CD4-positive, alpha-beta T cell treated with Interleukin-10 for 1 hour (primary cell): ENCODE measurements at regions not wholly inside any gene's neighbourhood (a gene's known extent, or its start where the extent isn't known, plus 50 kb on each side); places are given as distances from the start of the nearest gene placed in this dataset.

Experiments used
- DNase-seq: peaks from one replicate; pipeline ENCODE4 v3.0.0-alpha.2; 2020

- no peak for DNase-seq
Observed at GRCh38 chr4:173919196-173919595, 364.3 kb downstream of the FBXO8 start.

DNA sequence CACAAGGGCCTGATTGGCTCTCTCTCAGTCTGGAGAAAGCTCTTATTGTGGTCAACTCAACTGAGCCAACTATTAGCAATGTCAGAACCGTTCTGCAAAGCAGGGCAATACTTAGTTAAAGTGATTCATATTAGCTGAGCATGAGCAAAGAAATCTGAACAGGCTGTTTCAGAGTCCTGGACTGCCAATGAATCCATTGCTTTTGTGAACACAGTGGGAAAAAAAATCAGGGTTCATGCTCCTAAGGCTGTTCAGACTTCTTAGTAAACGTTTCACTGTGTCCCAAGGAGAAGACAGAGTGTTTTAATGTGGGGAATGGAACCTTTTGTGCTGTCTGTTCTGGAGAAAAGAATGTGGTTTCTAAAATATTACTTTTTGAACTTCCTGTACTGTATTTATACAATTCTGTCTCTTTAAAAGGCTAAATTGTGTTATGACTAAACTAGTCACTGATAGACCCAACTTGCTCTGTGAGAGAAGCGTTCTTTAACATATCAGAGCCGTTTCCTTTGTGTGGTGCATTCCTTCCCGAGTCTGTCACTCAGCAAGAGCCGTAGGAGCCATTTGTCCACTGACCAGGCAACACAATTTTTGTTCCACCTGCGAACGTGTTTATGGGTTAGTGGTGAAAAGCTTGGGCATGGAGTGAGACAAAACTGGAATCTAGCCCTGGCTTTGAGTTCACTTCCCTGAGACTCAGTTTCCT, 366.1 kb downstream of the FBXO8 start:
- DNase-seq = no peak

- no peak for DNase-seq
Observed at GRCh38 chr4:173913496-173913895, 370.0 kb downstream of the FBXO8 start.

DNA sequence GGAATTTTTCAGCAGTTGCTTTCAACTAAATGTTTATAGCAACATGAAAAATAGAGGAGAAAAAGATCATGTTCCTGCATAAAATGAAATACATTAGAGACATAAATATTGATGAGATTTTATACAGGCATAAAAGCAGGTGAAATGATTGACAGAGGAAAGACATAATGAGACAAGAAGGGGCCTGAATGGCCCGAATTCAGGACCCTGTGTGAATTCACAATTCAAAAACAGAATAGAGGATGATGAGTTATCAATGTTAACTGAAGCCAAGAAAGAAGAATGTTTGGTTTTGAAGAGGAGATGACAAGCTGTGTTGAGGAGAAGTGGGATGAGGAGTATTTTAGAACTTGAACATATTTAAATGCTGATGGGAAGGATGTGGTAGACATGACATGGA, 371.1 kb downstream of the FBXO8 start:
- no peak for DNase-seq

GRCh38 chr4:173910891-173911290, 372.6 kb downstream of the FBXO8 start:
- no peak for DNase-seq

GRCh38 chr4:173909294-173909693, 374.2 kb downstream of the FBXO8 start:
- DNase-seq = no peak

GRCh38 chr4:173899813-173900212, 369.8 kb upstream of the HAND2 start:
- DNase-seq = no peak

DNA sequence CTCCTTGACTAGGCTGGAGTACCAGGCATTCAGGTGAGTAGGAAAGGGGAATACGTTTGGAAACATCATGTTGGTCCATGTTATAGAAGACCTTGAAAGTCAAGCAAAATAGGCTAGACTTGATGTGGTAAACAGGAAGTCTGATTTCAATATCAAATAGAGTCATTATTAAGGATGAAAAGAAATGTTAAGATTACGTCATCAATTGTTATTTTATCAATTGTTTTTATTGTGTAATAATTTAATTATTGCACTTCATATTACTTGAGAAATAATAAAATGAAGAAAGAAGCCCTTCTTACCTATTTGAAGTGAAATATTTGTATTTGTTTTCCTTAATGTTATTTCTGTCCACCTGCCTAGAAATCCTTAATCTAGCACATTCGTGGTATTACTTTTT, 361.0 kb upstream of the HAND2 start:
- DNase-seq = no peak

GRCh38 chr4:173883821-173884220, 353.8 kb upstream of the HAND2 start:
- no peak for DNase-seq

DNA sequence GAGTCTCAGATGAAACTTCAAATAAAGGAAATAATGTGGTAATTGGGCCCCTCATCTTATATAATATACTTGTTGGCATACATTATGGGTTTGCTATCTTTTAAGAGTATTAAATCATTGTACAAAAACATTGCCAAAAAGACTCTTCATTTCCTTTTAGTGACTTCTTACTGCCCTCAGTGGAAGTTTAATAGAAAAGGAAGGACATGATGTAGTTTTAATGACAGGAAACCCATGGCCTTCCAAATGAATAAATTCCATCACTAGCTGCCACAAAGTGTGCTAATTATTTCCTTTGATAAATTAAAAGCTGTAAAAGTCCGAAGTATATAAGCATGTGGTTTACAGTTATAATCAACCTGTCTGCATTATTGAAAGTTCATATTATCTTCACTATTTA, 350.9 kb upstream of the HAND2 start:
- DNase-seq = no peak

DNA sequence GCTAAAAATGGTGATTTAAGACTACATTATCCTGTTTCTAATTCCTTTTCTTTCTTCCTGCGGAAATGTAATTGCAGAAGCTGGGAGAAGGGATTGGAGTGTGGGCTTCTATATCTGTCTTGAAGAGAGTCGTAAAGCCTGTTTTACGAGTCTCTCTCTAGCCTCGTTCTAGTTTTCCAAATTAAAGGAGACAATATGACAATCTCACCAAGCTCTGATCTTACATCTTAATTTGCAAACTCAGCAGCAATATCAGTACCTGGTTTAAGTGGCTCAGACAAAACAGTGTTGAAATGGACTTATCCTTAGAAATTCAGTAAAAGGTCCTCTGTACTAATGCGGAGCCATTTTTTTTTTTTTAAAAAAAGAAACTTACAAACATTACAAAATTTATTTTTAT, 349.5 kb upstream of the HAND2 start:
- no peak for DNase-seq

DNA sequence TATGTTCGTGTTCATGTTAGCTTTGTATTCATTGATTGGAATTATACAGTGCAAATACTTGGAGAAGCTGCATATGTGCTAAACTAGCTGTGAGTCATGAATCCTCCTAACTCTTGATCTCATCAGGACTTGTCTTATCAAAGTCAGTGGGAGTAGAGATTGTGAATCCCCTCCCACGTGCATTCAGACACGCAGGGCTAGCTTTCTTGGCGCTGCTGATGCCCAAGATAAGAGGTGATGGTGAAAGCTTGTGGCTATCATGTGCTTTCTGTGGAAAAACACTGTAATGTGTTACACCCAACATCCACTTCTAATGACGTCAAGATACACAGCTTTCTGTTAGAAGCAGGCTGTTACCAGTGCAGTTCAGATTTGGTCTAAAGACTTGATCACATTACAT, 348.7 kb upstream of the HAND2 start:
- DNase-seq = no peak

GRCh38 chr4:173871643-173872042, 341.6 kb upstream of the HAND2 start:
- DNase-seq = no peak

- no peak for DNase-seq
Observed at GRCh38 chr4:173866322-173867026, 336.4 kb upstream of the HAND2 start.

DNA sequence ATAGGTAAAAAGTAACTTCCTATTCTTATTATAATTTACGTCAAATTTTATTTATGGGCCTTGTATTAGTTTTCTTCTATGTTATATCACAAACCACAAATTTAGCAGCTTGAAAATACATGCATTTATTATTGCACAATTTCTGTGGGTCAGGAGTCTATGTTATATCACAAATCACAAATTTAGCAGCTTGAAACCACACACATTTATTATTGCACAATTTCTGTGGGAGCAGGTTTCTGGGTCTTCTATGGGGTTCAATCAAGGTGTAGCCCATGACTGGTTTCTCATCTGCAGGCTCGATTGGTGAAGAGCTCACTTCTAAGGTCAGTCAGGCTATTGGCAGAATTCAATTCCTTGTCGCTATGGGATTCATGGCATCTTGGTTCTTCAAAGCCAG, 332.7 kb upstream of the HAND2 start:
- DNase-seq = no peak

GRCh38 chr4:173860094-173860493, 330.1 kb upstream of the HAND2 start:
- no peak for DNase-seq

GRCh38 chr4:173859091-173859713, 329.2 kb upstream of the HAND2 start:
- no peak for DNase-seq

- DNase-seq = no peak
Observed at GRCh38 chr4:173858471-173858870, 328.4 kb upstream of the HAND2 start.

- no peak for DNase-seq
Observed at GRCh38 chr4:173857828-173858227, 327.8 kb upstream of the HAND2 start.

GRCh38 chr4:173855015-173855414, 325.0 kb upstream of the HAND2 start:
- no peak for DNase-seq

DNA sequence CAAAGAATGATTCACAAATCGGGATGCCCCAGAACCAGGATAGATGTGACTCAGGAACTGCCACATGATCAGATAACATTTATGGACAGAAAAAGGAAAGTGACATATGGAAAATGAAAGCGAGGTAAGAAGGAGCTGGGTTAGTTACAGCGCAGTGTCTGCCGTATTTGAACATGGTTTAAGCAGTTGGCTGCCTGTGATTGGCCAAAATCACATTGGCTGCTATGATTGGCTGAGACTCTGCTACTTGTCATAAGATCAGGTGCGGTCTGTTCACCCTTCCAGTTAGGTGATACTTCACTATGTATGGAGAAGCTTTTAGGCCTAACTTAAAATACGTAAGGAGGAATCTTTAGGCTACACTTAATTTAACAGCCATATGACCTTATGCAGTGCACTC, 322.7 kb upstream of the HAND2 start:
- DNase-seq = no peak

DNA sequence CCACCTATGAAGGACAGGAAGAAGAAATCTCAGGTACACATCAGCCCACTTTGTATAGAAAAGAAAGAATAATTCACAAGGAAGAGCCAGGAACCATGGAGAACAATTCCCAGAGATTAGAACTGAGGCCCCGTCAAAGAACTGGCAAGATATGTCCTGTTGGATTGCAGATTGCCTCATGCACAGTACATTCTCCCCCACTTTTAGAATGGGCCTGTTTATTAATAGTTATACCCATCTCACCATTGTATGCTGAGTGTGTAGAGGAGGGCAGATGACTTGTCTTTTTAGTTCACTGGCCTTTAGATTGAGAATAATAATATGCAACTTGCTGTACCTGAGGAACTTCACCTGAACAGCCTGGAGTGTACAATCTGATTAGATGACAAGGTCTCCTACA, 315.6 kb upstream of the HAND2 start:
- DNase-seq = no peak

DNA sequence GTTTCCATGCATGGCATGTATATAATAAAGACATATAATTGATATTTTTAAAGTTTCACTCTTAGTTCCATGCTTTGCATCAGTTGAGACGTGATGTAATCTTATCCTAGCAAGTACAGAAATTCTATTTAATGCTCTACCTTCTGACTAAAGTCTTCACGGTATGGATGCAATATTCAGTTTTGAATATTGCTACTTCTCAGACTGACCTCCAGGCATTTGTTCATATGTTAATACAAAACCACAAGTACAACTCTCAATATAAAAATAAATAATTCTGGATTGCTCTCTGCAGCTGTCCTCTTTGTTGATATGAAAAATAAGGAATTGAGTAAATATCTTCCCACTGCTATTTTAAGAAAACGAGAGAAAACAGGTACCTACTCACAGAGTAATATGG, 309.8 kb upstream of the HAND2 start:
- no peak for DNase-seq

DNA sequence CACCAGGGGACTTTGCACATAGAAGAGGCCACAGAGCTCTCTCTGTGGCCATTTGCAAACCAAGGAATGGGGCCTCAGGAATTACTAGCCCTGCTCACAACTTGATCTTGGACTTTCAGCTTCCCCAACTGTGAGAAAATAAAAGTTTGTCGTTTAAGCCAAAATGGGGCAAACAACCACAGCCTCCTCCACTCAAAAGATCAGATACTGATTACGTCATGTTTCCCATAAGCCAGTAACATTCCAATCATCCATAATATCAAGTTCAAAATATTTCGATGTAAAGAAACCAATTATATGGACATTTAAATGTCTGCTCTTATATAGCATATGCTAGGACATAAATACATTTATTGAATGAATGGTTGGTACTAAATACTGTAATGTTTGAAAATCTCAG, 307.5 kb upstream of the HAND2 start:
- DNase-seq = no peak
